Left lung (tissue), 4 donors: ENCODE measurements at regions not wholly inside any gene's neighbourhood (a gene's known extent, or its start where the extent isn't known, plus 50 kb on each side); places are given as distances from the start of the nearest gene placed in this dataset.

ENCODE experiments used
- ATAC-seq: fragments of 200-7000 bp; cut with Tn5 transposase; one replicate; pipeline ENCODE4 v1.9.1; 2020; ENCODE audit warnings: moderate library complexity
- DNase-seq, 4 donors: peaks; one replicate each; pipeline ENCODE4 v3.0.0-alpha.2; 2013 to 2020
- H3K27ac ChIP-seq, 2 donors: fragments of 200-600 bp; sonication (generic) in 1 of 2; one replicate each; pipeline versions ENCODE4 v1.5.0 to v1.8.0; 2020 to 2021
- H3K27me3 ChIP-seq, 2 donors: fragments of 200-600 bp; sonication (generic) in 1 of 2; one replicate each; pipeline versions ENCODE4 v1.5.0 to v1.8.0; 2020 to 2021
- H3K36me3 ChIP-seq, 2 donors: fragments of 200-600 bp; sonication (generic) in 1 of 2; one replicate each; pipeline versions ENCODE4 v1.5.0 to v1.8.0; 2020 to 2021
- H3K4me1 ChIP-seq, 2 donors: fragments of 200-600 bp; one replicate each; pipeline ENCODE4 v1.8.0; 2021
- H3K4me3 ChIP-seq, 2 donors: fragments of 200-600 bp; sonication (generic) in 1 of 2; one replicate each; pipeline versions ENCODE4 v1.5.0 to v1.8.0; 2020 to 2021; ENCODE audit warnings: mild to moderate bottlenecking in 1 of 2
- H3K9me3 ChIP-seq, 2 donors: fragments of 200-600 bp; sonication (generic) in 1 of 2; one replicate each; pipeline versions ENCODE4 v1.5.0 to v1.8.0; 2020 to 2021
- intact Hi-C, 2 donors: fragments of 100-400 bp; cut with DNase I; formaldehyde crosslinking; loops; one replicate each; pipeline versions ENCODE4 v1.11.2 to v1.14.2; 2022
- TF ChIP-seq, protein P1 (sequence below), 2 donors: fragments of 200-600 bp; sonication (generic) in 1 of 2; IDR thresholded peaks; one replicate each; pipeline versions ENCODE4 v1.5.0 to v1.8.0; 2021; ENCODE audit warnings: antibody characterized with exemption in 2 of 2
- donor health status: DM: no; HTN: yes; CAD: no.
- donor health status: DM: no; HTN: no; CAD: no.

DNA sequence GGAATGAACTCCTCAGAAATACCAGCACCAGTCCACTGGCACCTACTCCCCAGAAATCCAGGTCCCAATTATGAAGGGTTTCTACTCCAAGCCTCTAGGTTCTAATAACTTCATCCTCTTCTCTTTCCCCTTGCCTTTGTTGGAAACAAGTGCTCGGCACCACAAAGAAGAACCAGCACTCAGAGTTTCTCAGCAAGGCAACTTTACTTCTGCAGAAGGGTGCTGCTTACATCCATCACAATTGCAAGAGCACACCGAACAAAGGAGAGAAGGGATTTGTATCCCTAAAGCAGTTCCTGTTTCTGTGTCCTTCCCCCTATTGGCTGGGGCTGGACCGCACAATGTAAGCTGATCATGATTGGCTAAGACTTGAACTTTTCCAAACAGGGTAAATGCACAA, 74.2 kb upstream of the GNG2 start:
- H3K4me3 ChIP-seq: no peak overlapping the region
- peaks cover 0 to 3% of the 10 kb centered on the region in 2 donors for H3K4me1 ChIP-seq
- DNase-seq (no peak), ATAC-seq (no peak)
- TF ChIP-seq, protein P1, sequence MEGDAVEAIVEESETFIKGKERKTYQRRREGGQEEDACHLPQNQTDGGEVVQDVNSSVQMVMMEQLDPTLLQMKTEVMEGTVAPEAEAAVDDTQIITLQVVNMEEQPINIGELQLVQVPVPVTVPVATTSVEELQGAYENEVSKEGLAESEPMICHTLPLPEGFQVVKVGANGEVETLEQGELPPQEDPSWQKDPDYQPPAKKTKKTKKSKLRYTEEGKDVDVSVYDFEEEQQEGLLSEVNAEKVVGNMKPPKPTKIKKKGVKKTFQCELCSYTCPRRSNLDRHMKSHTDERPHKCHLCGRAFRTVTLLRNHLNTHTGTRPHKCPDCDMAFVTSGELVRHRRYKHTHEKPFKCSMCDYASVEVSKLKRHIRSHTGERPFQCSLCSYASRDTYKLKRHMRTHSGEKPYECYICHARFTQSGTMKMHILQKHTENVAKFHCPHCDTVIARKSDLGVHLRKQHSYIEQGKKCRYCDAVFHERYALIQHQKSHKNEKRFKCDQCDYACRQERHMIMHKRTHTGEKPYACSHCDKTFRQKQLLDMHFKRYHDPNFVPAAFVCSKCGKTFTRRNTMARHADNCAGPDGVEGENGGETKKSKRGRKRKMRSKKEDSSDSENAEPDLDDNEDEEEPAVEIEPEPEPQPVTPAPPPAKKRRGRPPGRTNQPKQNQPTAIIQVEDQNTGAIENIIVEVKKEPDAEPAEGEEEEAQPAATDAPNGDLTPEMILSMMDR (IDR thresholded peaks at IDR 0.05): no peak
- intact Hi-C loops: loop anchor here in 1 of 2 donors (10.0 kb wide), 1 partner anchor 199 kb away; the partner anchor contains the start of gene RTRAF
- H3K36me3 ChIP-seq: no peaks in the 10 kb centered on the region
- H3K27ac ChIP-seq: no peak overlapping the region
- peaks cover 0 to 21% of the 10 kb centered on the region in 2 donors for H3K9me3 ChIP-seq
- peaks cover 0 to 12% of the 10 kb centered on the region in 2 donors for H3K27me3 ChIP-seq

DNA sequence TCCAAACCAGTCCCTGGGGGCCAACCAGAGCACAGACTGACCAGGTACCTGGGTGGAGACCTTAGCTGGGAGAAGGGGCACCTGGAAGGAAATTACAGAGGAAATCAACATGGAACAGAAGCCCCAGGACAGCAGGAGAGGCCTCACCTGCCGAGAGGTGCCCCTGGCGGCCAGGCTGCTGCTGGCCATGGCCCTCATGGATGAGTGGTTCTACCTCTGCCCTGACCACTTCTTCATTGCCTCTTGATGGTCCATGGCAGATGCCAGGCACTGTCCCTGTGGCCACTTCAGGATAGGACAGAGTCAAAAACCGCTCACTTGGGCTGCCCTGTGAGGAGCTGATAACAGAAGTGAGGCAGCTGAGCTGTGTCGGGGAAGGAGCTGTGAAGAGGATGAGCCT, 73.1 kb upstream of the GNG2 start:
- Histone ChIP-seq H3K9me3 (peaks cover 0 to 21% of the 10 kb centered on the region in 2 donors), H3K4me3 (no peak overlapping the region), H3K27me3 (peaks cover 0 to 9% of the 10 kb centered on the region in 2 donors), H3K36me3 (no peaks in the 10 kb centered on the region), H3K4me1 (peaks cover 0 to 3% of the 10 kb centered on the region in 2 donors), H3K27ac (no peak overlapping the region)
- TF ChIP-seq, protein P1 (IDR thresholded peaks at IDR 0.05): no peak
- ATAC-seq (no peak), DNase-seq (no peak)
- intact Hi-C loops: loop anchor here in 1 of 2 donors (10.0 kb wide), 1 partner anchor 197 kb away; the partner anchor contains the start of gene RTRAF

DNA sequence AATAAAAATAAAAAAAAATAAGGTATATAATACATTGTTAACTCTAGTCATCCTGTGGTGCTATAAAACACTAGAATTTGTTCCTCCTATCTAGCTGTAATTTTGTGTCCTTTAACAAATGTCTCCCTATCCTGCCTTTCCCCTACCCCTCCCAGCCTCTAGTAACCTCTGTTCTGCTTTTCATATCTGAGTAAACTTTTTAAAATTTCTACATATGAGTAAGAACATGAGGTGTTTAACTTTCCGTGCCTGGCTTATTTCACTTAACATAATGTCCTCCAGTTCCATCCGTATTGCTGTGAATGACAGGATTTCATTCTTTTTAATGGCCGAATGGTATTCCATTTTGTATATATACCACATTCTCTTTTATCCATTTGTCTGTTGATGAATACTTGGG, 71.3 kb upstream of the GNG2 start:
- DNase-seq (no peak), ATAC-seq (no peak)
- Histone ChIP-seq H3K27ac (no peak overlapping the region), H3K9me3 (peaks cover 0 to 21% of the 10 kb centered on the region in 2 donors), H3K4me1 (no peaks in the 10 kb centered on the region), H3K27me3 (no peaks in the 10 kb centered on the region), H3K4me3 (no peak overlapping the region), H3K36me3 (no peaks in the 10 kb centered on the region)
- intact Hi-C loops: loop anchor here in 1 of 2 donors (10.0 kb wide), 1 partner anchor 196 kb away; the partner anchor contains the start of gene RTRAF
- TF ChIP-seq, protein P1 (IDR thresholded peaks at IDR 0.05): no peak

DNA sequence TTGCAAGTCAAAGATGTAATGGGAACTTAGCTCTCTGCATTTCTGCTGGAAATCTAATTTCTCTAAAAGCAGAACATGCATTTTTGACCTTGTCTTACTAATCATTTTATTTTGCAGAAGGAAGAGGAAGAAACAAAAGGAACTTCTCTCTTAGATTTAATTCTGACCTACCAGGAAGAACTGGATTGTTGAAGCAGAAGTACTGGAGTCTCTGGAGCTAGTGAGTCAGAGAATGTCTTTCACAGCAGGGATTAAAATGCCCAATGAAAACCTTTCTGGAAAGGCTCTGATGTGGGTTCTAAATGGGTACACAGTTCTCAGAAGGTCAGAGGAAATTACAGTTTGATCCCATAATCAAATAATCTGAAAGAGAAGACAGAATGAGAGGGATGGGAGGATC, 70.8 kb upstream of the GNG2 start:
- peaks cover 0 to 21% of the 10 kb centered on the region in 2 donors for H3K9me3 ChIP-seq
- no peak overlapping the region for H3K4me3 ChIP-seq
- H3K4me1 ChIP-seq: no peaks in the 10 kb centered on the region
- no peaks in the 10 kb centered on the region for H3K36me3 ChIP-seq
- TF ChIP-seq, protein P1 (IDR thresholded peaks at IDR 0.05): no peak
- H3K27me3 ChIP-seq: no peaks in the 10 kb centered on the region
- peak; percentile 54 for ATAC-seq
- intact Hi-C loops: loop anchor here in 1 of 2 donors (10.0 kb wide), 1 partner anchor 195 kb away; the partner anchor contains the start of gene RTRAF
- no peak overlapping the region for H3K27ac ChIP-seq
- DNase-seq: no peak

DNA sequence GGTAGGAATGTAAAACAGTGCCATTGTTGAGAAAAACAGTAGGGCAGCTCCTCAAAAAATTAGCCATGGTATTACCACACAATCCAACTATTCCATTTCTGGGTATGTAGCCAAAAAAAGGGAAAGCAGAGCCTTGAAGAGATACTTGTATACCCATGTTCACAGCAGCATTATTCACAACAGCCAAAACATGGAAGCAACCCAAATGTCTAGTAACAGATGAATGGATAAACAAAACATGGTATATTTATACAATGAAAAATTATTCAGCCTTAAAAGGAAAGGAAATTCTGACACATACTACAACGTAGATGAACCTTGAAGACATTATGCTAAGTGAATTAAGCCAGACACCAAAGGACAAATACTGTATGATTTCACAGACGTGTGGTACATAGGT, 67.6 kb upstream of the GNG2 start:
- Histone ChIP-seq H3K4me1 (no peaks in the 10 kb centered on the region), H3K27me3 (no peaks in the 10 kb centered on the region), H3K4me3 (no peak overlapping the region), H3K36me3 (no peaks in the 10 kb centered on the region), H3K27ac (no peak overlapping the region), H3K9me3 (no peaks in the 10 kb centered on the region)
- ATAC-seq (no peak), DNase-seq (no peak)
- intact Hi-C loops: no loop called here
- TF ChIP-seq, protein P1 (IDR thresholded peaks at IDR 0.05): no peak
